DOHH2 (cell line): ENCODE measurements at regions not wholly inside any gene's neighbourhood (a gene's known extent, or its start where the extent isn't known, plus 50 kb on each side); places are given as distances from the start of the nearest gene placed in this dataset.

ENCODE experiments used
- H3F3A ChIP-seq: fragments of 200-600 bp; sonication (generic), shearing (Covaris generic); 2 replicates; pipeline ENCODE4 v1.6.0; 2016; ENCODE audit warnings: antibody characterized with exemption, mild to moderate bottlenecking; ENCODE audit not compliant: control insufficient read depth, insufficient read depth
- H3K27ac ChIP-seq: fragments of 200-600 bp; sonication (generic); 2 replicates; pipeline ENCODE4 v1.5.1; 2014; ENCODE audit warnings: low read depth, mild to moderate bottlenecking, low read length, moderate library complexity
- H3K27me3 ChIP-seq: fragments of 200-600 bp; sonication (generic); 2 replicates; pipeline ENCODE4 v1.6.1; 2014; ENCODE audit warnings: mild to moderate bottlenecking, low read length, mixed read lengths; ENCODE audit not compliant: control insufficient read depth
- H3K36me3 ChIP-seq: fragments of 200-600 bp; sonication (generic); 2 replicates; pipeline ENCODE4 v1.6.1; 2014; ENCODE audit warnings: mild to moderate bottlenecking, low read length, moderate library complexity, mixed read lengths; ENCODE audit not compliant: control insufficient read depth
- H3K4me1 ChIP-seq: fragments of 200-600 bp; sonication (generic); 2 replicates; pipeline ENCODE4 v1.6.1; 2014; ENCODE audit warnings: mild to moderate bottlenecking, low read length, mixed read lengths; ENCODE audit not compliant: control insufficient read depth
- H3K4me2 ChIP-seq: fragments of 200-600 bp; sonication (generic); 2 replicates; pipeline ENCODE4 v1.6.0; 2014; ENCODE audit warnings: mild to moderate bottlenecking, low read length, moderate library complexity
- H3K4me3 ChIP-seq: fragments of 200-600 bp; sonication (generic); 2 replicates; pipeline ENCODE4 v1.5.1; 2014; ENCODE audit warnings: mild to moderate bottlenecking, low read length, mixed read lengths
- H3K79me2 ChIP-seq: fragments of 200-600 bp; sonication (generic); 2 replicates; pipeline ENCODE4 v1.6.1; 2014; ENCODE audit warnings: mild to moderate bottlenecking, low read length, mixed read lengths; ENCODE audit not compliant: control insufficient read depth
- H3K9me2 ChIP-seq: fragments of 200-600 bp; sonication (generic); replicated peaks from 2 replicates; pipeline ENCODE4 v1.6.1; 2014; ENCODE audit warnings: mild to moderate bottlenecking, low read length, mixed read lengths; ENCODE audit not compliant: control insufficient read depth
- H3K9me3 ChIP-seq: fragments of 200-600 bp; sonication (generic); 2 replicates; pipeline ENCODE4 v1.6.1; 2014; ENCODE audit warnings: antibody characterized with exemption, low read length, mixed read lengths; ENCODE audit not compliant: control insufficient read depth, insufficient read depth
- H4K20me1 ChIP-seq: fragments of 200-600 bp; sonication (generic); 2 replicates; pipeline ENCODE4 v1.6.0; 2014; ENCODE audit warnings: low read depth, mild to moderate bottlenecking, antibody characterized with exemption, low read length, moderate library complexity; ENCODE audit not compliant: control insufficient read depth, insufficient read depth
- EZH2phosphoT487 ChIP-seq: fragments of 200-600 bp; sonication (generic); IDR thresholded peaks from 2 replicates; pipeline ENCODE4 v1.6.1; 2017; ENCODE audit warnings: borderline replicate concordance, mild to moderate bottlenecking, antibody characterized with exemption, low read length, moderate library complexity, mixed read lengths
- TF ChIP-seq, protein P1 (sequence below): fragments of 200-600 bp; sonication (generic); IDR thresholded peaks from one replicate; pipeline ENCODE4 v1.5.1; 2014; ENCODE audit warnings: antibody characterized with exemption, mild to moderate bottlenecking, low read depth, low read length; ENCODE audit not compliant: poor library complexity, severe bottlenecking

DNA sequence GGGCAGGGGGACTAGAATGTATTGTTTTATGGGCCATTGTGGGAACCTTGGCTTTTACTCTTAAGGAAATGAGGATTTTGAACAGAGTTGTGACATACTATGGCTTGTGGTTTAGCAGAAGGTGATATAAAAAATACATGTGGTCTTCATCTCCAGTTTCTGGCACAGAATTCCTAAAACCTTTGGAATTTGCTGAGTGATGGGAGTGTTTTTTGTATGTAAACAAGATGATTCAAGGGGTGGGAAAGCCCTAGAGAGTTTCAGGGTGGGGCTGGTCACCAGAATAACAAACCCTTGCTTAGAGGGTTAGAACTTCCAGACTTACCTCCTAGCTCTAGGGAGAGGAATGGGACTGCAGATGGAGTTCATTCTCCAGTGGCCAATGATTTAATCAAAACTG, 316.1 kb downstream of the PHKB start:
- Histone ChIP-seq H3K4me2 (no peak overlapping the region), H3K27ac (no peak overlapping the region), H4K20me1 (no peaks in the 10 kb centered on the region), H3K27me3 (no peaks in the 10 kb centered on the region; the same call in 1 of the 2 replicates), H3K4me3 (no peak overlapping the region), H3K79me2 (no peaks in the 10 kb centered on the region), H3K9me3 (no peaks in the 10 kb centered on the region), H3K4me1 (no peaks in the 10 kb centered on the region), H3F3A (no peaks in the 10 kb centered on the region), H3K9me2 (no peaks in the 10 kb centered on the region), H3K36me3 (no peaks in the 10 kb centered on the region)
- TF ChIP-seq, protein P1, sequence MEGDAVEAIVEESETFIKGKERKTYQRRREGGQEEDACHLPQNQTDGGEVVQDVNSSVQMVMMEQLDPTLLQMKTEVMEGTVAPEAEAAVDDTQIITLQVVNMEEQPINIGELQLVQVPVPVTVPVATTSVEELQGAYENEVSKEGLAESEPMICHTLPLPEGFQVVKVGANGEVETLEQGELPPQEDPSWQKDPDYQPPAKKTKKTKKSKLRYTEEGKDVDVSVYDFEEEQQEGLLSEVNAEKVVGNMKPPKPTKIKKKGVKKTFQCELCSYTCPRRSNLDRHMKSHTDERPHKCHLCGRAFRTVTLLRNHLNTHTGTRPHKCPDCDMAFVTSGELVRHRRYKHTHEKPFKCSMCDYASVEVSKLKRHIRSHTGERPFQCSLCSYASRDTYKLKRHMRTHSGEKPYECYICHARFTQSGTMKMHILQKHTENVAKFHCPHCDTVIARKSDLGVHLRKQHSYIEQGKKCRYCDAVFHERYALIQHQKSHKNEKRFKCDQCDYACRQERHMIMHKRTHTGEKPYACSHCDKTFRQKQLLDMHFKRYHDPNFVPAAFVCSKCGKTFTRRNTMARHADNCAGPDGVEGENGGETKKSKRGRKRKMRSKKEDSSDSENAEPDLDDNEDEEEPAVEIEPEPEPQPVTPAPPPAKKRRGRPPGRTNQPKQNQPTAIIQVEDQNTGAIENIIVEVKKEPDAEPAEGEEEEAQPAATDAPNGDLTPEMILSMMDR: no peak
- no peak for TF ChIP-seq EZH2phosphoT487

DNA sequence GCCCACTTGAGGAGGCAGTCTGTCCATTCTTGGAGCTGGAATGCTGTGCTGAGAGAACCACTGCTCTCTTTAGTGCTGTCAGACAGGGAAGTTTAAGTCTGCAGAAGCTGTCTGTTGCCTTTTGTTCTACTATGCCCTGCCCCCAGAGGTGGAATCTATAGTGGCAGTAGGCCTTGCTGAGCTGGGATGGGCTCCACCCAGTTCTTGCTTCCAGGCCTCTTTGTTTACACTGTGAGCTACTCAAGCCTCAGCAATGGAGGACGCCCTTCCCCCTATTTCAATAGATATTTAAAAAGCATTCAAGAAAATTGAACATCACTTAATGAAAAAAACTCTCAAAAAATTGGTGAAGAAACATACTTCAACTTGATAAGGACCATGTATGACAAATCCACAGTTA, 313.5 kb downstream of the PHKB start:
- Histone ChIP-seq H3K9me3 (no peaks in the 10 kb centered on the region), H3K36me3 (no peaks in the 10 kb centered on the region), H3K4me3 (no peak overlapping the region), H3K27me3 (no peaks in the 10 kb centered on the region), H3K9me2 (no peaks in the 10 kb centered on the region), H3K79me2 (no peaks in the 10 kb centered on the region), H3K27ac (no peak overlapping the region), H3K4me2 (no peak overlapping the region), H4K20me1 (no peaks in the 10 kb centered on the region), H3F3A (no peaks in the 10 kb centered on the region), H3K4me1 (no peaks in the 10 kb centered on the region)
- TF ChIP-seq, protein P1: no peak
- no peak for TF ChIP-seq EZH2phosphoT487

DNA sequence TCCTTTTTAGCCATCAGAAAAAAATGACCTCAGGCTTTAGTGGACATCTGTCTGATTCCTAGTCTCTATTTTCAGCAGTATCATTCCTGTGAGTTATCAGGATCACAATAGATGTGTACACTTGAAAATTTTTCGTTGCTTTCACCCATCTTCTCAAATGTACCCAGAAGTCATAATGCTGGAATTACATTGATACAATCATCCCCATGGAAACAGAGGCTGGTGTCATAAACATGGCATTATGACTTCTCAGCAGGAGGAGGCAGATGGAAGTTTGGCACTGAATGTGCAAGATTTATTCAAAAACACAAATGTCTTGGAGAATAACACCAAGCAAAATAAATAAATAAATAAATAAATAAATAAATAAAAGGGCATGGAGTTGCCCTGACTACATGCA, 292.5 kb downstream of the PHKB start:
- Histone ChIP-seq H3K4me3 (no peak overlapping the region), H3K27ac (no peak overlapping the region)
- TF ChIP-seq EZH2phosphoT487: no peak
- TF ChIP-seq, protein P1: no peak

More for the DNA sequence above, 292.5 kb downstream of the PHKB start:
- no peaks in the 10 kb centered on the region for H3K79me2 ChIP-seq
- no peaks in the 10 kb centered on the region for H3K9me3 ChIP-seq
- no peaks in the 10 kb centered on the region for H4K20me1 ChIP-seq
- H3K36me3 ChIP-seq: no peaks in the 10 kb centered on the region
- no peak overlapping the region for H3K4me2 ChIP-seq
- H3K9me2 ChIP-seq: no peaks in the 10 kb centered on the region
- H3K4me1 ChIP-seq: no peaks in the 10 kb centered on the region
- no peaks in the 10 kb centered on the region for H3F3A ChIP-seq
- H3K27me3 ChIP-seq: no peaks in the 10 kb centered on the region
